ENCODE measurements at regions not wholly inside any gene's neighbourhood (a gene's known extent, or its start where the extent isn't known, plus 50 kb on each side); places are given as distances from the start of the nearest gene placed in this dataset.

DNA sequence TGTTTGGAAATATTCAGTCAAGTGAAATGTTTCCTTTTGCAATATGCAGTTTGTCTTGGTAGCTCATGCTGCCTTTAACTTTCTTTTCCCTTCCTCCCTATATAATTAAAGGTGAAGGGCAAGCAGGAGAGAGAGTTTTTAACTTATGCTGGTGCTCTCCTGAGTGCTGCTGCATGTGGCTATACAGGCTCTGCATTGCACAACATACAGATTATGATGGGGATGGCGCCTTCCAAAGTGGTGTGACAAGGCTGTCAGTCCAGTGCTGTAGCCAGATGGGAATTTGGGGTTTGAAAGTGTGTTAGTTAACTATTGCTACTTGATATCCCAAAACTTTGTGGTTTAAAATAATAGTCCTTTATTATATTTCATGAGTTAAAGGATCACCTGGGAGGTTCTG, 199.0 kb downstream of the ATP23 start:
- no peak for DNase-seq

DNA sequence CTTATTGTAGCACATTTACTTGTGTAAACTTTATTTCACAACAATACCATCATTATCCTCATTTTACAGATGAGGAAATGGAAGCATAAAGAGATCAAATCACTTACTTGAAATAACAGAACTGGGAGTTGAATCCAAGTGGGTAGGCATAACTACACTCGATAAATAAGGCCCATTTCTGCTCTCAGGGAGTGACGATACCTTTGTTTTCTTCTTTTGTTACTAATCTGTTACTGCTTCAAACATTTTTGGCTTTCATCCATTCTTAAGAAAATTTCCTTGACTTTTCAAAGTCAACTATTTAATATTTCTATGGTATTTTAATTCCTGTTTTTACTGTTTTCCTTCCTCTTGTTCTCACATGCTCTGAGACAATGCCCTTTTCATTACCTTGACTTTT, 201.6 kb downstream of the ATP23 start:
- no peak for DNase-seq

DNA sequence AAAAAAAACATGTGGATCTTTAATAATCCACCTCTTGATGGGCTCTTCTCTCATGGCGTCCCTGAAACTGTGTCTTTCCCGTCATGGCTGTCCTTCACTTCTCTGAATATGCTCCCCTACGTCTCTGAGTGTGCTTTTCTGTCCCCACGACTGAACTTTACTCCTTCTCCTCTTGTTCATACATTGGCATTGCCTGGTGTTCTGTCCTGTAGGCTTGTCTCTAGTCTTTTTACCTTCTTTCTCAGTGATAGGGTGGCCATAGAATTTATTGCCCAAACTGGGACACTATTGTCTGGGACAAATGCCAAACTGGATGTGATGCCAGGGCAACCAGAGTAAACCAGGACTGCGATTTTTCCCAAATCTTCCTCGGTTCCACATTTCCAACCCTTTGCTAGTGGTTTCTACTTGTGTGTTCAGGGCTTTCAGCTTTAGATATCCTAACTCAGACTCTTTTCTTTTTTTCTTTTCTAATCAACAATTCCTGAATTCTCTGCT, 202.2 kb downstream of the ATP23 start:
- DNase-seq, result no peak

DNA sequence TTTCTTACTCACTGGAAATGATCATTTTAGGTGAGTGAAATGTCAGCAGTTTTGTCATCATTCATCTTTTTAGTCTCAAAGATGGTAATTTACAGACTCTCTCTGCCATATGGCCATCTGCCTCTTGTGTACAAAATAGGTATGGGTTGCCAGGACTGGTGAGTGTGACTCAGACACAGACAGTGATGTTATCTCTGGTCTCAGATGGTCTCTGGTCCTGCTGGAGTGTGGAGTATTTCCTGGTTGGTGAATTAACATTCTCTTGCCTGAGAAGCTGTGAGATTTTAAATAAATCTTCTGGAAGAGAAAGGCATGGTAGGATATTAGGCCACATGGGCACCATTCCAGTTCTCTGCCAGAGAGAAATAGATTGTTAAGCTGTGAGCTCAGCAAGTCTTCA, 207.0 kb downstream of the ATP23 start:
- no peak for DNase-seq

DNA sequence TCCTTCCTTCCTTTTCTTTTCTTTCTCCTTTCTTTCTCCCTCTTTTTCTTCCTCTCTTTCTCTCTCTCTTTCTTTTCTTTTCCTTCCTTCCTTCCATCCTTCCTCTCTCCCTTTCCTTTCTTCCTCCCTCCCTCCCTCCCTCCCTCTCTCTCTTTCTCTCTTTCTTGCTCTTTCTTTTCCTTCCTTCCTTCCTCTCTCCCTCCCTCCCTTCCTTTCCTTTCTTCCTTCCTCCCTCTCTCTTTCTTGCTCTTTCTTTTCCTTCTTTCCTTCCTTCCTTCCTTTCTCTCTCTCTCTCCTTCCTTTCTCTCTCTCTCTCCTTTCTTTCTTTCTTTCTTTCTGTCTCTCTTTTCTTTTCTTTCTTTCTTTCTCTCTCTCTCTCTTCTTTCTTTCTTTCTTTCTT, 207.6 kb downstream of the ATP23 start:
- DNase-seq, result no peak

DNA sequence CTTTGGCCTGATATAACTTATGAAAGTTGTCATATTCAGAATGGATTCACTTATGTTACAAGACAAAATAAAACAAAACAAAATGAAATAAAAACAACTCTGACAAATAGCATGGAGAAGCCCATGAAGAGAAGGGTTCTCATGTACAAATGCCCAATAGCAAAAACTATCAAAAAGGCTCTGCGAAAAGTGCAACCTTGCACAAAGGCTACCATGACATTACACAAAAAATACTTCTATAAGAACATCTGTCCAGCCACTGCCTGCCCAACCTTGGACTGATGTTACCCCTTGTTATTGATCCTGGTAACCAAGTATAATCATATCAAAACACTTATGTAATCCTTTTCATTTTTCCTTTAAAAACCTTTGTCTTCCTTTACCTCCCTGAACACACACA, 213.0 kb downstream of the ATP23 start:
- DNase-seq, result no peak

DNA sequence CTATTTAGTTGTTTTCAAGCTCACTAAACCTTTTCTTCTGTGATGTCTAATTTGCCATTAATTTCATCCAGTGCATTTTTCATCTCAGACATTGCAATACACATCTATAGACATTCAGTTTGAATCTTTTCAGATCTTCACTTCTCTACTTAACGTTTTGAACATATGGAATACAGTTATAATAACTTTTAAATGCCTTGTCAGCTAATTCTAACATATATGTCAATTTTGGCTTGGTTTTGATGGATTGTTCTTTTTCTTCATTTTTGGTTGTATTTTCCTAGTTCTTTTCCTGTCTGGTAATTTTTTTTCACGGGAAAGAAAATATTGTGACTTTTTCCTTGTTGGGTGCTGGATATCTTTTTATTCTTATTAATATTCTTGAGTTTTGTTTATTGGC, 215.3 kb downstream of the ATP23 start:
- no peak for DNase-seq

DNA sequence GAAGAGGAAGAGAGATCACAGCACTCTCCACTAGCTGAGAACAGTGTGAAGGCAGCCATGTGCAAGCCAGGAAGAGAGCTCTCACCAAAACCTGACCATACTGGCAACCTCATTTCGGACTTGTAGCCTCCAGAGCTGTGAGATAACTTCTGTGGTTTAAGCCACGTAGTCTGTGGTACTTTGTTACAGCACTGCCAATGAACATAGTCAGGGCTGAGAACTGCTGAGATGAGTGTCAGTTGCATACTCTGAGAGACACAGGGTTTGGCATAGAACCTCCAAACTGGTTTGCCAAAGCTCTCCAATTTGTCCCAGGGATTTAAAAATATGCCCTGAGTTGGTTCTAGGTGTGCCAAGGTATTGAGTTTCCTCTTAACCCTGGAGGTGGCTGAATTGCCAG, 218.6 kb downstream of the ATP23 start:
- no peak for DNase-seq

DNA sequence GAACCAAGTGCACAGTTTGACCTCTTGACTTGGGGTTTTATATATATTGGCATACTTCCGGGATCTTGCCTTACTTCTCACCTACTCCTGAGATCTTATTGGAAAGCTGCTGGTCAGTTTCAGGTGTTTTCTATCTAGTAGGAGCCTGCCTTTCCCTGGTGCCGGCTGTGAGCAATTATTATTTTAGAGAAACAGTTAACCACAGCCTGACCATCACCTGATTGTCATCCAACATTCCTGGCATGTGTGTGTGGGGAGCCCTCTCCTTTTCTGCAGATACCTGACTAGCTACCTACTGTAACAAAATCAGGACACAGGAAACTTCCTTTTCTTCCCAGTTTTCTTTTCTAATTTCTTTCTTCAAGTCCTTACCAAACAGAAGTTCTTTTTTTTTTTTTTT, 220.4 kb downstream of the ATP23 start:
- no peak for DNase-seq

DNA sequence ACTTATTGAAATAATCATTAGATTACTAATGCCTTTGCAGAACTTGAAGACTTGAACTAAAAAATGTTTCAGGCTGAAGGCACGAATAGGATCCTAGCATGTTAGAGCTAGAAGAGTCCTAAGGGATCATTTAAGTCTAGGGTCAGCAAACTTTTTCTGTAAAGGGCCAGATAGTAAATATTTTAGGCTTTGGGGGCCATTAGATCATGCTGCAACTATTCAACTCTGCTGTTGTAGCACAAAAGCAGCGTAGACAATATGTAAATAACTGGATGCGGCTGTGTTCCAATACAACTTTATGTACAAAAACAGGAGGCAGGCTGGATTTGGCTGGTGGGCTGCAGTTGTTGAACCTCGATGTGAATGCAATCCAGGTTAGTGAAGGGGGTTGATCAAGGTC, 221.7 kb downstream of the ATP23 start:
- no peak for DNase-seq

DNA sequence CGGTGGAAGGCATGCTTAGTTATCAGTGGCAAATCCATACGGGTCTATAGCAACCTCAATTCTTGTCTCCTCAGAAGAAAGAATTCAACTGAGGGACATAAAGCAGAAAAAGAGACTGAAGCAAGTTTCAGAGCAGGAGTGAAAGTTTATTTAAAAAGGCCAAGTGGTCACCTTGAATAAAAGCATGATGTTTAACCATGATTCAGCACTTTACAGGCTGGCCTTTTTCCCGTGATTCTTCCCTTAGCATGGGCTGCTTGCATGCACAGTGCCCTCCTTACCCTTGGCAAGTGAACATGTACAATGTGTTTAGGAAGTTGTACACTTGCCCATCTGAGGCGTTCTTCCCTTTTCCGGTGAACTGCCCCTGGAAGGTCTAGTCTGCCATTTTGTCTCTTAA, 225.3 kb downstream of the ATP23 start:
- no peak for DNase-seq

DNA sequence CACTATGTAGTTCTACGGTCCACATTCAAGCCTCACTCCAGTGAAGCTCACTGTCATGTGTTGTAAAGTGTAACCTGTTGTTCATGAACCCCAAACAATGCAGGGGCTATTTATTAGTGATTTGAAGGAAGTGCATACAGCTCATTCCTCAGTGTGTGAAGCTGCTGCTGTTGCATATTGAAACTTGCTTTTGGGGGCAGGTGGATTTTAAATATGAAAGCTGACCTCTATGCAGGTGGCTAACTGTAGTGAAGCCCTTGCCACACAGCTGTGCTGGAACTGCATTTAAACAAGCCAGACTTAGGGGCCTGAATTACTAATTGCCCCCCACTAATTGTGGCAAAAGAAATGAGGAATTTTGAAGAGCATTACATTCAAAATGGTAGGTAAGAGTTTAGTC, 226.3 kb downstream of the ATP23 start:
- DNase-seq, result no peak

DNA sequence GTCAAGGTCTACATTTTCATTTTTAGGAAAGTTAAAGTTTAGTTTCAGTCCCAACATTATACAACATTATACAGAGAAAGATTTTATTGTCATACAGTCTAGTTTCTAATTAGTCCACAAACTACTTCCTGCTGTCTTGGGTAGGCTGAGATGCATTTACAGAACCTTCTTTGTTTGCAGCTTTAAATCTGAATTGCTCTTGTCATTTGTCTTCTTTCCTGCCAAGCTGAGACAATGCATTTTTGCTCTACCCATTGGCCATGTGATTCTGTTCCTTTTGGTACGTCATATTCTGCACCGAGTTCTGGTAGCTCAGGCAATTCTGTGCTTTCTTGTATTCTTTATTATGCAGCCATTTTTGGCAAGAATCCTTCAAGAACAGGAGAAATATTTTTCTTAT, 228.5 kb downstream of the ATP23 start:
- no peak for DNase-seq

DNA sequence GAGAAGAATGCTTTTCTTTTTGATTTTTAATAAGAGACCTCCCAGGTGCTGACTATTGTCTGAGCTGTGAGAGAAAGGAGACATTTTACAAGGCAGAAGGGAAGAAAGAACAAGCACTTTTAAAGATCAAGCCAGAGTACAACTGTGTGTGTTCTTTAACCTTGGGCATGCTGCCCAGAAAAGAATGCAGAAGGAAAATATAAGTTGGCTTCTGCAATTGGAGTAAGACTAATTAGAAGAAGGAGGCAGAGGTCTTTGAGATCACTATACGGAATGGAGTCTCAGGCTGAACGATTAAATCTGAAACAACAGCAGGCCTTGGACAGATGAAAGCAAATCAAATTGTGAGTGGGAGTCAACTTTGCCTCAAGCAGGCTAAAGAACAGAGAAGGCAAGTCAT, 230.5 kb downstream of the ATP23 start:
- DNase-seq, result no peak

DNA sequence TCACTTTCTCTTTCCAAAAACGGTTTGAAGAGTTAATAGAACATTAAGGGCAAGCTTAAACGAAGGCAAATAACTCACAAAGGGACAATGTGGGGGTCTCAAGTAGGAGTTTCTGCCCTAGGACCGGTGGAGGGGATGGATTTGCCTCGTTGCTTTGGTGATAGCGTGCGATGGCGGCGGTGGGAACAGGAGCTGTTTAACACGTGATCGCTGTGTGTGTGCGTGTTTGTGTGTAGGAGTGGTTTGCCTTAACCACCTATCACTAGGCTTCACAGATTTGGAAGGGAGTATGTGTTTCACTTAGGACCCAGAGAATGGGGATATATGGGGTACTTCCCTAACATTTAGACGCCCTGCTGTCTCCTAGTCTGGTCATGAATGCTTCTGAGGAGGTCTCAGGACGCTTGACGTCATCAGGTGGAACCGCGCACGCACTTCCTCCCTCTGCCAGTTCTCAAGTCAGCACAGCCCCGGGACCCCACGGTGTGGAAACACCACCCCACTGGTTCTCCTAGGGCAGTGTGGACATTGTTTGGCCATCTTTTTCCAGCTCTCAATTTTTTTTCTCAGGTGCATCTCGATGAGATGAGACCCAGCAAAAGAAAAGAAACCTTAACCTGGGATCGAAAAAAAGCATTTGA, 231.2 kb downstream of the ATP23 start:
- DNase-seq, result no peak

DNA sequence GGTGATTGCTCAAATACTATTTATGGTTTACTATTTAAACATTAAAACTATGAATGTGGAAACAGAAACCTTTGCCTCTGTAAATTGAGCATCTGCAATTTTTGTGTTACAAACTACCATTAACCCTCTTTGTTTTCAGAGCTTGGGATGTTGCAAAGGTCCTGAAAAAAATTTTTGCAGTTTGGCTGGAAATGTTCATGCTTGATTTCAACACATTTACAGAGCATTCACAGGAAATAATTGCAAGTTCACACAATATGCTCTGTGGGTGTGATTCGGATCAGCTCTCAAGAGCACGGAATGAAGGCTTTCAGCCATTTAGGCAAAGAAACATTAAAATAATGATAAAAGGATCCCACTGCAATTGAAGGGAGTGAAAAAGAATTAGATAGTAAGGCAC, 232.9 kb downstream of the ATP23 start:
- no peak for DNase-seq

DNA sequence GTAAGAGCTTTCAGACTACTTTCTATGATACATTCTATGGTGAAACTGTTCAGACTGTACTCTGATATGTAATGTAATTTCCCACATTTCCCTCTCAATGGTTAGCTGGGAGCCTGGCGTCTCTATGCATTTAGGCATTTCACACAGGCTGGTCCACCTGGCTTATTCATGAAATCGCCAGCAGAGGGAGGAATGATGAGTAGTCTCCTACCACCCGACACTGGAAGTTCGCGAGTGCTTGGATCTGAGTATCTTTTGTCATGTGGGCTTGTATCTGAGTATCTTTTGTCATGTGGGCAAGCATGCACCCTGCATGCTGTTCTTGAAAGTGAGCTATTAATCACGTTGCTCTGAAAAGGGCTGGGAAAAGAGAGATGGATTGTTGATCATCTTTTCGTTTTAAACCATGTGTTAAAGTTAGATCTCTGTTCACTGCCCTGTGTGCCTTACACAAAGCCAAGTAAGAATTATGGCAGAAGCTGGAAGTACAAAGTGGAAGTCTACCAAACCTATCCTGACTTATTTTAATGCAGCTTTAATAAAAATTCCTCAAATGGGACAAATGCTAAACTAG, 235.0 kb downstream of the ATP23 start:
- peak; percentile 20 to 73 for DNase-seq

DNA sequence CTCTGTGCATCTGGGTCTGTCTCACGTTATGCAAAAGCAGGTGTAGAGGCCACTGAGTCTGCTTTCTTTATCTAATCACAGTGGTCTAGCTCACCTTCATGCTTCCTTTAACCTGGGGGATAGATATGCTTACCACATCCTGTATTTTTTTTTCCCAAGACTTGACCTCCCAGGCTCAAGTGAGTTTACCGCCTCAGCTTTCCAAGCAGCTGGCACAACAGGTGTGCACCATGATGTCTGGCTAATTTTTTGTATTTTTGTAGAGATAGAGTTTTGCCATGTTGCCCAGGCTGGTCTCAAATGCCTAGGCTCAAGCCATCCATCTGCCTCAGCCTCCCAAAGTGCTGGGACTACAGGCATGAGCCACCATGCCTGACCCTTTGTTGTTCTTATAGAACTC, 236.0 kb downstream of the ATP23 start:
- DNase-seq, result no peak

DNA sequence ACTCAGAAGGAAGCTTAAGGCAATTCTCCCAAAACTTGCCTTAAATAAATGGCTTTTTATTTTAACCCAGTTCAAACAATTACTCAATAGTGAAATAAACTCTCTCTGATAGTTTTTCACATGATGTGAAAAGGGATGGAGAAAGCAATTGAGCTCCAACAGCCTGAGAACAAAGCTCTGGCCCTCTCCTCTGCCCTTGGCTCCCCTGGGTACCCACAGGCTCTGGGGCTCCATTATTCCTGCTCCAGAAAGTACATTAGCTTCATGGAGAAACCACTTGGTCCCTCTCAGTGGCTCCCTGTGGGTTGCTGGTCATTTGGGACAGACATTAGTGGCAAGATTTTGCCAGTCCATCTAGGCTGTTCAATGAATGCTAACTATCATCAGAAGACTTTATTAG, 242.8 kb downstream of the ATP23 start:
- peak; percentile 56 to 63 for DNase-seq

DNA sequence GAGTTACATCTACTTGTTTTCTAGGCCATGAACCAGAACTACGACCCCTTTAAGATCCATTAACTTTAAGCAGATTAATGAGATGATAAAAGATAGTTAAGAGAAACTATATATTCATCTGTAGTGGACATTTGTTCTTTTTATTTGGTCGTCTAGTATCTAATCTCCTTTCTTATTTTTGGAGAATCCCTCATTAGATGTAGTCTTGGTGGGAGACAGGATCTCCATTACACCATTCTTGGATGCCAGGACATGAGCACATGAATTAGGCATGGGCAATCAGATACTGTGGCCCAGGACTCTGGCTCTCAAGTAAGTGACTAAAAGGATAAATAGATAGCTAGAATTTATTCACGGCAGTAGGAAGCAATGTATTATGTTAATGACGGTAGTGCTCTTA, 245.0 kb downstream of the ATP23 start:
- DNase-seq, result no peak

DNA sequence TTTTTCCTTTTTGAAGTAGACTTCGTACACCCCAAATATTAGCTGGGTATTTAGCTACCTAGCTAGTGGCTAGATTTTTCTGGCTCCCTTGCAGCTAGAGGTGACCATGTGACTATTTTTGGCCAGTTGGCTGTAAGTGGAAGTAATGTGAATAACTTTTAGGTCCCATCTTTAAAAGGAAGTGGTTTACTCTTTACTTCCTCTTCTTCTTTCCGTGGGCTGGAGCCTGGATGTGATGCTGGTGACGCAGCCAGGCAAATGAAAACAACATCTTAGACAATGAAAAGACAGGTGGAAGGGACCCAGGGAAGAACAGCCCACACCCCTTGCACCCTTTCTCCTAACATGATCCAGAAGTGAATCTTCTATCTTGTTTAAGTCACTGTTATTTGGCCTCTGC, 245.5 kb downstream of the ATP23 start:
- no peak for DNase-seq

DNA sequence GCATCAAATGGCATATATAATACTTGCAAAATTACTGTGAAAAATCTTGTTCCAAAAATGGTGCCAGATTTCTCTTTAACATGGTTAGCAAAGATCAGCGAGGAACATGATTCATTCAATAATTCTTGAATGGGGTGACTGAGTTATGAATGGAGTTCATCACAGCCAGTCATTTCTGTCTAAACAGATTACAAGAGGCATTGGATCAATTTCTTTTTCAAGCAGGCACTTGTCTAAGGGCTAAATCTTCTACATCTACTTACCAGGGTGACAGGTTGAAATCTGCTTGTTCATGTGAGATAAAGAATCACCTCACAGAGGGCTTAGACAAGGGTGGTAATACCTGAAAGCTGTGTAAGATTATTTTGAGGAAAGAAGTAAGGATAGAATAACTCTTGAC, 247.7 kb downstream of the ATP23 start:
- no peak for DNase-seq

DNA sequence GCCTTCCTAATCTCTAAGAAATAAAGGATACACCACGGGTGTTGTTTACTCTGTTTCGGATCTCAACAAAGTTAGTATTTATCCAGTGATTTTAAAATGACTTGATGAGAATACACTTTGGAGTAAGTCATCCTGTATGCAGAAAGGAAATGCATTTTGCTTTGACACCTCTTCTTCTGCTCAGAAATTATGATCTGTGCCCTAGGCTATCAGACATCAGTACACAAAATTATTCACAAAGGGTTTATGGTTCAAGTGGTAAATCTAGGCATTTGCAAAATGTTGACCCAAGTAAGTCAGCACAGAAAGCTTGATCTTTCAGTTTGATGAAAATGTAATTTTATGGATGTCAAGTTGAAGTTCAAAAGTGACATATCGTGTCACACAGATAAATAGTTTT, 248.5 kb downstream of the ATP23 start:
- no peak for DNase-seq

DNA sequence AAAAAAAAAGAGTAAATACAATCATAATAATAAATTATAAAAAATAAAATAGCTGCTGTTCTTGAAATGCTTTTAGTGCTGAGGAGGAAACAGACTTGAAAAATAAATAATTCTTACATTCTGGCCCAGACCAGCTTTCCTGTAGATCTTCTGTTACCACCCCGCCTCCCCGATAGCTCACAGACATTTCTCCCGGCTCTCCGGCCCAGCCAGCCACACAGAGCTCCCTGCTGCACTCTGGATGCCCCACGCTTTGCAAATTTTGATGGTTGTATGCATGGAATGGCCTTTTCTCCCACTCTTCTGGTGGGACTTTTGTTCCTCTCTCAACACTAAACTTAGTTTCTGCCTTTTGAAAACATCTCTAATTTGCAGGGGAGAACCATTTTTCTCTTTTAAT, 249.3 kb downstream of the ATP23 start:
- DNase-seq, result no peak

DNA sequence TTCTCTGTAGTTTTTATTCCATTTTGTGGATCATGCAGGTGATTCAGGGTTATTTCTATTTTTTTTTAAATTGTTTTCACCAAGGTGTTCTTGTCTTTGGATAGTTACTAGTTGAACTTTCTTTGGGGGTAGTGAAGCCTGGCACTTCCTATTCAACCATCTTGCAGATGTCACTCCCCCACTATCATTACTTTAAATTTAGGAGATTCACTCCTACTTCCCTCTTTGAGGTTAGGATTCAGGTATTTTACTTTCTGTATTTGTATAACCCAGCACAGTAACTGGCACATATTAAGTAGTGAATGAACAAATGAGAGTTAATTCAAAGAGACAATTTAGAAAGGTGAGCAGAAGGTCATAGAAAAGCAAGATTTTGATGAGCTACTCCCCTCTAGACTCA, 255.6 kb downstream of the ATP23 start:
- DNase-seq, result no peak

Measured in NCI-H526 (cell line).